ENCODE measurements at regions not wholly inside any gene's neighbourhood (a gene's known extent, or its start where the extent isn't known, plus 50 kb on each side); places are given as distances from the start of the nearest gene placed in this dataset.

- Mint-ChIP-seq H3K27me3 (ENCODE audit: unreplicated experiment) (no peaks in the 10 kb centered on the region), H3K36me3 (ENCODE audit: unreplicated experiment) (no peaks in the 10 kb centered on the region), H3K4me3 (ENCODE audit: unreplicated experiment) (no peak overlapping the region), H3K27ac (ENCODE audit: unreplicated experiment) (no peak overlapping the region), H3K4me1 (ENCODE audit: low read depth, unreplicated experiment) (peaks cover under 1% of the 10 kb centered on the region), H3K9me3 (ENCODE audit: unreplicated experiment) (no peaks in the 10 kb centered on the region)
- no peak for TF ChIP-seq CTCF (IDR thresholded peaks at IDR 0.05; ENCODE audit: partially characterized antibody, unreplicated experiment)
- no peak for DNase-seq
These were observed 170.4 kb downstream of the SOCS6 start for GRCh38 chr18:70459251-70459650.

- TF ChIP-seq CTCF (IDR thresholded peaks at IDR 0.05; ENCODE audit: partially characterized antibody, unreplicated experiment): no peak
- H3K4me1 Mint-ChIP-seq (ENCODE audit: low read depth, unreplicated experiment): peaks cover 3% of the 10 kb centered on the region
These were observed 168.9 kb downstream of the SOCS6 start for GRCh38 chr18:70457788-70458187.

GRCh38 chr18:70457223-70457622 is 168.4 kb downstream of the SOCS6 start:
- Mint-ChIP-seq H3K4me1 (ENCODE audit: low read depth, unreplicated experiment) (peaks cover 6% of the 10 kb centered on the region), H3K9me3 (ENCODE audit: unreplicated experiment) (peaks cover 1% of the 10 kb centered on the region), H3K27ac (ENCODE audit: unreplicated experiment) (no peak overlapping the region), H3K27me3 (ENCODE audit: unreplicated experiment) (no peaks in the 10 kb centered on the region), H3K4me3 (ENCODE audit: unreplicated experiment) (no peak overlapping the region), H3K36me3 (ENCODE audit: unreplicated experiment) (no peaks in the 10 kb centered on the region)
- DNase-seq: no peak
- TF ChIP-seq CTCF (IDR thresholded peaks at IDR 0.05; ENCODE audit: partially characterized antibody, unreplicated experiment): no peak

More at GRCh38 chr18:70457788-70458187, 168.9 kb downstream of the SOCS6 start:
- Mint-ChIP-seq H3K4me3 (ENCODE audit: unreplicated experiment) (no peak overlapping the region), H3K36me3 (ENCODE audit: unreplicated experiment) (no peaks in the 10 kb centered on the region), H3K27ac (ENCODE audit: unreplicated experiment) (no peak overlapping the region), H3K9me3 (ENCODE audit: unreplicated experiment) (no peaks in the 10 kb centered on the region), H3K27me3 (ENCODE audit: unreplicated experiment) (no peaks in the 10 kb centered on the region)
- DNase-seq: no peak

- no peak overlapping the region for H3K4me3 Mint-ChIP-seq (ENCODE audit: unreplicated experiment)
- H3K4me1 Mint-ChIP-seq (ENCODE audit: low read depth, unreplicated experiment): peaks cover 6% of the 10 kb centered on the region
- no peak for DNase-seq
- no peak overlapping the region for H3K27ac Mint-ChIP-seq (ENCODE audit: unreplicated experiment)
- H3K27me3 Mint-ChIP-seq (ENCODE audit: unreplicated experiment): no peaks in the 10 kb centered on the region
- H3K9me3 Mint-ChIP-seq (ENCODE audit: unreplicated experiment): peaks cover 1% of the 10 kb centered on the region
- no peak for TF ChIP-seq CTCF (IDR thresholded peaks at IDR 0.05; ENCODE audit: partially characterized antibody, unreplicated experiment)
- no peaks in the 10 kb centered on the region for H3K36me3 Mint-ChIP-seq (ENCODE audit: unreplicated experiment)
These were observed 167.5 kb downstream of the SOCS6 start for GRCh38 chr18:70456376-70456775.

GRCh38 chr18:70455731-70456130 is 166.9 kb downstream of the SOCS6 start:
- Mint-ChIP-seq H3K27ac (ENCODE audit: unreplicated experiment) (no peak overlapping the region), H3K4me1 (ENCODE audit: low read depth, unreplicated experiment) (peaks cover 6% of the 10 kb centered on the region), H3K27me3 (ENCODE audit: unreplicated experiment) (no peaks in the 10 kb centered on the region), H3K4me3 (ENCODE audit: unreplicated experiment) (no peak overlapping the region), H3K9me3 (ENCODE audit: unreplicated experiment) (peaks cover 1% of the 10 kb centered on the region), H3K36me3 (ENCODE audit: unreplicated experiment) (no peaks in the 10 kb centered on the region)
- no peak for DNase-seq
- TF ChIP-seq CTCF (IDR thresholded peaks at IDR 0.05; ENCODE audit: partially characterized antibody, unreplicated experiment): no peak
